Sigmoid colon (tissue), 6 donors: ENCODE measurements at regions not wholly inside any gene's neighbourhood (a gene's known extent, or its start where the extent isn't known, plus 50 kb on each side); places are given as distances from the start of the nearest gene placed in this dataset.

ENCODE experiments used
- DNase-seq: peaks from one replicate; pipeline ENCODE4 v3.0.0-alpha.2; 2019
- H3K27ac ChIP-seq, 4 donors: fragments of 200-600 bp; sonication (generic); one replicate each; pipeline ENCODE4 v1.5.1; 2016 to 2019; ENCODE audit warnings: mild to moderate bottlenecking in 1 of 4
- H3K27me3 ChIP-seq, 3 donors: fragments of 200-600 bp; sonication (generic); one replicate each; pipeline ENCODE4 v1.5.1; 2019; ENCODE audit warnings: mild to moderate bottlenecking in 1 of 3
- H3K36me3 ChIP-seq, 4 donors: fragments of 200-600 bp; sonication (generic); one replicate each; pipeline ENCODE4 v1.5.1; 2016 to 2019
- H3K4me1 ChIP-seq, 4 donors: fragments of 200-600 bp; sonication (generic); one replicate each; pipeline ENCODE4 v1.5.1; 2017 to 2019
- H3K4me3 ChIP-seq, 4 donors: fragments of 200-600 bp; sonication (generic); one replicate each; pipeline ENCODE4 v1.5.1; 2017 to 2019; ENCODE audit warnings: mild to moderate bottlenecking in 2 of 4, moderate library complexity in 1 of 4
- H3K9me3 ChIP-seq, 4 donors: fragments of 200-600 bp in 3 of 4; sonication (generic) in 3 of 4; one replicate each; pipeline versions ENCODE4 v1.5.1 to v1.6.1; 2013 to 2019
- CTCF ChIP-seq, 4 experiments: fragments of 450-650 bp in 3 of 4; fragments of 200-600 bp in 1 of 4; IDR thresholded peaks; one replicate each; pipeline ENCODE4 v1.5.1; 2016 to 2019; ENCODE audit warnings: antibody characterized with exemption in 4 of 4, mild to moderate bottlenecking in 3 of 4, moderate library complexity in 2 of 4
- EP300 ChIP-seq, 4 donors: sonication (generic); formaldehyde crosslinking; IDR thresholded peaks; one replicate each; pipeline ENCODE4 v1.6.1; 2017; ENCODE audit warnings: antibody characterized with exemption in 4 of 4
- POLR2A ChIP-seq, 2 donors: fragments of 450-650 bp; IDR thresholded peaks; one replicate each; pipeline ENCODE4 v1.6.1; 2016; ENCODE audit warnings: antibody characterized with exemption in 2 of 2, mild to moderate bottlenecking in 2 of 2, moderate library complexity in 2 of 2
- POLR2AphosphoS5 ChIP-seq, 4 donors: sonication (generic); formaldehyde crosslinking; IDR thresholded peaks; one replicate each; pipeline ENCODE4 v1.6.1; 2017; ENCODE audit warnings: antibody characterized with exemption in 4 of 4
- WGBS, 2 donors: extraction: QIAGEN DNeasy Blood & Tissue Kit; methylation state at CpG; one replicate each; pipeline ENCODE4 v1.1.7; 2013; 5-methylcytosine and 5-hydroxymethylcytosine counted together
- intact Hi-C: fragments of 100-400 bp; cut with DNase I; formaldehyde crosslinking; loops from one replicate; pipeline ENCODE4 v1.15.1; 2023
- donor health status: healthy with polysubstance abuse.
- donor health status: healthy.

GRCh38 chr11:121933694-121934093 is 182.3 kb downstream of the BLID start:
- H3K9me3 ChIP-seq, result no peaks in the 10 kb centered on the region
- intact Hi-C loops, result no loop called here

GRCh38 chr11:121933294-121933693 is 182.7 kb downstream of the BLID start:
- WGBS, 2 donors, result 90 to 95% methylated on average over 8 of the region's 8 CpGs
- peaks cover 0 to 22% (median 14%) of the 10 kb centered on the region in 4 donors for H3K4me1 ChIP-seq
- TF ChIP-seq EP300 (IDR thresholded peaks at IDR 0.05) (no peak), POLR2A (IDR thresholded peaks at IDR 0.05) (no peak), CTCF (IDR thresholded peaks at IDR 0.05) (no peak), POLR2AphosphoS5 (IDR thresholded peaks at IDR 0.05) (no peak)
- no peak overlapping the region for H3K4me3 ChIP-seq
- no peak overlapping the region for H3K27ac ChIP-seq
- no peaks in the 10 kb centered on the region for H3K9me3 ChIP-seq
- intact Hi-C loops, result no loop called here
- no peak for DNase-seq
- H3K36me3 ChIP-seq, result no peaks in the 10 kb centered on the region
- H3K27me3 ChIP-seq, result no peaks in the 10 kb centered on the region

More at GRCh38 chr11:121933694-121934093, 182.3 kb downstream of the BLID start:
- Histone ChIP-seq H3K27ac (no peak overlapping the region), H3K4me1 (peaks cover 0 to 19% (median 13%) of the 10 kb centered on the region in 4 donors), H3K27me3 (no peaks in the 10 kb centered on the region), H3K36me3 (no peaks in the 10 kb centered on the region), H3K4me3 (no peak overlapping the region)
- 80 to 82% methylated on average over 2 of the region's 2 CpGs for WGBS, 2 donors
- no peak for DNase-seq
- TF ChIP-seq POLR2AphosphoS5 (IDR thresholded peaks at IDR 0.05) (no peak), EP300 (IDR thresholded peaks at IDR 0.05) (no peak), CTCF (IDR thresholded peaks at IDR 0.05) (no peak), POLR2A (IDR thresholded peaks at IDR 0.05) (no peak)

GRCh38 chr11:121932646-121933185 is 183.3 kb downstream of the BLID start:
- TF ChIP-seq CTCF (IDR thresholded peaks at IDR 0.05), result no peak
- no peak for TF ChIP-seq POLR2AphosphoS5 (IDR thresholded peaks at IDR 0.05)
- TF ChIP-seq EP300 (IDR thresholded peaks at IDR 0.05), result no peak
- TF ChIP-seq POLR2A (IDR thresholded peaks at IDR 0.05), result no peak
- H3K36me3 ChIP-seq, result no peaks in the 10 kb centered on the region
- intact Hi-C loops, result no loop called here
- H3K4me1 ChIP-seq, result peaks cover 0 to 22% (median 14%) of the 10 kb centered on the region in 4 donors
- WGBS, 2 donors, result 82 to 89% methylated on average over 3 of the region's 3 CpGs
- no peaks in the 10 kb centered on the region for H3K27me3 ChIP-seq
- DNase-seq, result no peak
- no peaks in the 10 kb centered on the region for H3K9me3 ChIP-seq
- no peak overlapping the region for H3K27ac ChIP-seq
- H3K4me3 ChIP-seq, result no peak overlapping the region

GRCh38 chr11:121931748-121932352 is 184.2 kb downstream of the BLID start:
- no peaks in the 10 kb centered on the region for H3K27me3 ChIP-seq
- intact Hi-C loops, result no loop called here
- H3K4me1 ChIP-seq, result peaks cover 0 to 22% (median 14%) of the 10 kb centered on the region in 4 donors
- no peak for DNase-seq
- no peaks in the 10 kb centered on the region for H3K36me3 ChIP-seq
- no peak overlapping the region for H3K27ac ChIP-seq
- no peak overlapping the region for H3K4me3 ChIP-seq
- H3K9me3 ChIP-seq, result no peaks in the 10 kb centered on the region
- 39 to 70% methylated on average over 4 of the region's 4 CpGs for WGBS, 2 donors
- TF ChIP-seq EP300 (IDR thresholded peaks at IDR 0.05) (no peak), POLR2AphosphoS5 (IDR thresholded peaks at IDR 0.05) (no peak), POLR2A (IDR thresholded peaks at IDR 0.05) (no peak)

- Histone ChIP-seq H3K9me3 (no peaks in the 10 kb centered on the region), H3K27ac (no peak overlapping the region), H3K36me3 (no peaks in the 10 kb centered on the region), H3K27me3 (no peaks in the 10 kb centered on the region), H3K4me3 (no peak overlapping the region), H3K4me1 (peaks cover 0 to 22% (median 14%) of the 10 kb centered on the region in 4 donors)
- WGBS, 2 donors, result 67 to 86% methylated on average over 2 of the region's 2 CpGs
- intact Hi-C loops, result no loop called here
- no peak for DNase-seq
- no peak for TF ChIP-seq POLR2A (IDR thresholded peaks at IDR 0.05)
- TF ChIP-seq CTCF (IDR thresholded peaks at IDR 0.05), result no peak
- no peak for TF ChIP-seq POLR2AphosphoS5 (IDR thresholded peaks at IDR 0.05)
- TF ChIP-seq EP300 (IDR thresholded peaks at IDR 0.05), result no peak
These were observed 184.9 kb downstream of the BLID start for GRCh38 chr11:121931121-121931520.
